ENCODE measurements at regions not wholly inside any gene's neighbourhood (a gene's known extent, or its start where the extent isn't known, plus 50 kb on each side); places are given as distances from the start of the nearest gene placed in this dataset.

GRCh38 chr19:28014615-28015405, 1198.1 kb downstream of the UQCRFS1 start:
- TF ChIP-seq CTCF (IDR thresholded peaks at IDR 0.05) (no peak), POLR2A (IDR thresholded peaks at IDR 0.05) (no peak)
